Keratinocyte (primary cell): ENCODE measurements at regions not wholly inside any gene's neighbourhood (a gene's known extent, or its start where the extent isn't known, plus 50 kb on each side); places are given as distances from the start of the nearest gene placed in this dataset.

Experiments
- DNase-seq: peaks from one replicate; pipeline ENCODE4 v3.0.0-alpha.2; 2011; ENCODE audit warnings: low read depth, missing footprints, low spot score
- FAIRE-seq: peaks from 2 replicates; lab custom pipeline; 2011; peaks lifted over from hg19 to GRCh38; lab: Jason Lieb, UNC
- H2AFZ ChIP-seq: 2 replicates; pipeline ENCODE4 v1.6.0; 2012; ENCODE audit warnings: low read length, control low read depth, inconsistent platforms; ENCODE audit not compliant: control insufficient read depth
- H3K27ac ChIP-seq: 2 replicates; pipeline ENCODE4 v1.5.1; 2011; ENCODE audit warnings: low read length; ENCODE audit not compliant: control insufficient read depth, insufficient read depth
- H3K27me3 ChIP-seq: 3 replicates; pipeline ENCODE4 v1.6.0; 2011; ENCODE audit warnings: low read length; ENCODE audit not compliant: control insufficient read depth, insufficient read depth; ENCODE audit errors: extremely low read depth
- H3K36me3 ChIP-seq, 2 experiments: 2 replicates in 1 of 2; 3 replicates in 1 of 2; pipeline ENCODE4 v1.5.1; 2011; ENCODE audit warnings: low read length in 2 of 2, mild to moderate bottlenecking in 1 of 2; ENCODE audit not compliant: control insufficient read depth in 2 of 2, insufficient read depth in 2 of 2; ENCODE audit errors: extremely low read depth in 1 of 2
- H3K4me1 ChIP-seq: 3 replicates; pipeline ENCODE4 v1.5.1; 2011; ENCODE audit warnings: low read length; ENCODE audit not compliant: control insufficient read depth, insufficient read depth; ENCODE audit errors: extremely low read depth
- H3K4me2 ChIP-seq: 3 replicates; pipeline ENCODE4 v1.6.0; 2011; ENCODE audit warnings: low read depth, low read length; ENCODE audit not compliant: control insufficient read depth, insufficient read depth; ENCODE audit errors: extremely low read depth
- H3K4me3 ChIP-seq, 3 experiments: fragments of 200-600 bp in 1 of 3; sonication (generic) in 1 of 3; 2 replicates in 2 of 3; 3 replicates in 1 of 3; pipeline ENCODE4 v1.5.1; 2011 to 2016; ENCODE audit warnings: low read length in 3 of 3, mild to moderate bottlenecking in 3 of 3, control low read depth in 2 of 3, inconsistent platforms in 1 of 3, low read depth in 1 of 3, mixed read lengths in 1 of 3, mixed run types in 1 of 3, moderate library complexity in 1 of 3; ENCODE audit not compliant: control insufficient read depth in 2 of 3, insufficient read depth in 2 of 3; ENCODE audit errors: extremely low read depth in 1 of 3
- H3K79me2 ChIP-seq: 2 replicates; pipeline ENCODE4 v1.6.0; 2012; ENCODE audit warnings: low read length; ENCODE audit not compliant: control insufficient read depth, insufficient read depth
- H3K9ac ChIP-seq: 3 replicates; pipeline ENCODE4 v1.6.0; 2011; ENCODE audit warnings: low read length; ENCODE audit not compliant: control insufficient read depth, insufficient read depth; ENCODE audit errors: extremely low read depth
- H3K9me1 ChIP-seq: 3 replicates; pipeline ENCODE4 v1.6.0; 2011; ENCODE audit warnings: low read length; ENCODE audit not compliant: control insufficient read depth, insufficient read depth; ENCODE audit errors: extremely low read depth
- H3K9me3 ChIP-seq: 2 replicates; pipeline ENCODE4 v1.5.1; 2012; ENCODE audit warnings: low read depth, low read length; ENCODE audit not compliant: control insufficient read depth
- H4K20me1 ChIP-seq: 3 replicates; pipeline ENCODE4 v1.6.0; 2011; ENCODE audit warnings: low read length; ENCODE audit not compliant: control insufficient read depth, insufficient read depth; ENCODE audit errors: extremely low read depth
- EZH2 ChIP-seq: IDR thresholded peaks from one replicate; pipeline ENCODE4 v1.6.1; 2012; ENCODE audit warnings: inconsistent platforms, mild to moderate bottlenecking, low read length, moderate library complexity
- dilution Hi-C: fragments of 300-500 bp; cut with MboI; formaldehyde crosslinking; loops from one replicate; pipeline ENCODE4 v1.7.0; 2020; ENCODE audit warnings: low sequenced_read_pairs; ENCODE audit not compliant: extremely low pct_ligation_motif_present
- TF ChIP-seq, protein P1 (sequence below), 3 experiments: IDR thresholded peaks in 1 of 3; conservative IDR thresholded peaks in 1 of 3; optimal IDR thresholded peaks in 1 of 3; 2 replicates in 2 of 3; 3 replicates in 1 of 3; pipeline versions ENCODE3 to v1.5.1; 2011; ENCODE audit warnings: low read length in 3 of 3, mild to moderate bottlenecking in 3 of 3, moderate library complexity in 2 of 3, control low read depth in 1 of 3, inconsistent platforms in 1 of 3; ENCODE audit not compliant: insufficient read depth in 2 of 3; ENCODE audit errors: extremely low read depth in 1 of 3

DNA sequence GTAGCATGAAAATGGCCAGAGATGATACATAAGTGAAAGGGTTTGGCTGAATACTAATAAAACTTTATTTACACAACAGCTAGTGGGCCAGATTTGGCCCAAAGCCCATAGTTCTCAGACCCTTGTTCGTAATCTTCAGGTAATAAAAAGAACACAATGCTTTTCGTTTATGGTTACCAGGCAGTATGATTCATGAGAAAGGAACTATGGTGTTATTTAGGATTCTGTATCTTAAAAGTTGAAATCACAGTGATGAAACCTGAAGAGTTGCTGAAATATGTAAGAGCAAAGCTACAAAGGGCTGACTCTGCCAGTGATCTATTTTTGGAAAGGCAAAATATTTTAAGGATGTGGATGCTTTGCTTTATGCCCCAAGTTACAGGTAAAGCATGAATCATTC lies 192.7 kb downstream of the SMC2 start:
- no peaks in the 10 kb centered on the region for H3K79me2 ChIP-seq
- no peak for TF ChIP-seq EZH2
- TF ChIP-seq, protein P1, sequence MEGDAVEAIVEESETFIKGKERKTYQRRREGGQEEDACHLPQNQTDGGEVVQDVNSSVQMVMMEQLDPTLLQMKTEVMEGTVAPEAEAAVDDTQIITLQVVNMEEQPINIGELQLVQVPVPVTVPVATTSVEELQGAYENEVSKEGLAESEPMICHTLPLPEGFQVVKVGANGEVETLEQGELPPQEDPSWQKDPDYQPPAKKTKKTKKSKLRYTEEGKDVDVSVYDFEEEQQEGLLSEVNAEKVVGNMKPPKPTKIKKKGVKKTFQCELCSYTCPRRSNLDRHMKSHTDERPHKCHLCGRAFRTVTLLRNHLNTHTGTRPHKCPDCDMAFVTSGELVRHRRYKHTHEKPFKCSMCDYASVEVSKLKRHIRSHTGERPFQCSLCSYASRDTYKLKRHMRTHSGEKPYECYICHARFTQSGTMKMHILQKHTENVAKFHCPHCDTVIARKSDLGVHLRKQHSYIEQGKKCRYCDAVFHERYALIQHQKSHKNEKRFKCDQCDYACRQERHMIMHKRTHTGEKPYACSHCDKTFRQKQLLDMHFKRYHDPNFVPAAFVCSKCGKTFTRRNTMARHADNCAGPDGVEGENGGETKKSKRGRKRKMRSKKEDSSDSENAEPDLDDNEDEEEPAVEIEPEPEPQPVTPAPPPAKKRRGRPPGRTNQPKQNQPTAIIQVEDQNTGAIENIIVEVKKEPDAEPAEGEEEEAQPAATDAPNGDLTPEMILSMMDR (optimal IDR thresholded peaks at IDR 0.05 in 1 of 3, IDR thresholded peaks at IDR 0.05 in 1 of 3, conservative IDR thresholded peaks at IDR 0.05 in 1 of 3; ENCODE audit: extremely low read depth in 1 of 3, insufficient read depth in 2 of 3, low read length in 3 of 3), result no peak
- no peaks in the 10 kb centered on the region for H3K36me3 ChIP-seq
- no peak overlapping the region for H3K4me2 ChIP-seq
- dilution Hi-C loops, result no loop called here
- peak; percentile 9 for DNase-seq
- no peaks in the 10 kb centered on the region for H3K9me1 ChIP-seq
- FAIRE-seq, result no peak
- H3K27me3 ChIP-seq, result no peaks in the 10 kb centered on the region
- no peaks in the 10 kb centered on the region for H4K20me1 ChIP-seq
- no peaks in the 10 kb centered on the region for H3K4me1 ChIP-seq
- no peak overlapping the region for H3K9ac ChIP-seq
- H3K4me3 ChIP-seq, result no peak overlapping the region
- no peak overlapping the region for H3K27ac ChIP-seq
- no peaks in the 10 kb centered on the region for H3K9me3 ChIP-seq
- H2AFZ ChIP-seq, result no peak overlapping the region

DNA sequence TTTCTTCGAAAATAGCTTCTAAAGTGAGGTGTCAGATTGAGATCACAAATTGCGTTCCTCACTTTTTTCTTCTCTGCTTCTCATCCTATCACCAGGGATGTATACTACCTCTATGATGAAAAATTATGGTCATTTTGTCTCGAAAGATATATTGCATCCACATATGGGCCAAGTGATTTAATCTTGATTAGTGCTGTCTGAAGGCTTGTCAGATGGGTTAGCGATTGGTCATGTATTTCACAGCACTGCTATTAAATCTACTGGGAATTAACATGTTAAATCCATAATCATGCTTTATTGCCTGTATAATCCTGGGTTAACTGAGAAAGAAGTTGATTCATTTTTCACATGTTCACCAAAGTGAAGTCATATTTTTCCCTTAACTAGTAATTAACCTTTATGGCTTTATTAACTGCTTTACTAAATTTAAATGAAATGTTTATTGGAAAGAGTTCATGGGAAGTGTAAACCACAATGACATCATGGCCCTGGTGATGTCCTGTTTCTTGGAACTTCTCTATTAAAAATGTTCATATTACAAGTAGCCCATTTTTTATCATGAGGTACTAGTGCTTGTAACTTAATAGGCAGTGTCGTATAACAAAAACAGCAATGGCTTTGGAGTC lies 193.3 kb downstream of the SMC2 start:
- Histone ChIP-seq H3K9me1 (no peaks in the 10 kb centered on the region), H3K4me2 (no peak overlapping the region), H3K9me3 (no peaks in the 10 kb centered on the region), H3K4me1 (no peaks in the 10 kb centered on the region), H3K9ac (no peak overlapping the region), H3K79me2 (no peaks in the 10 kb centered on the region), H3K4me3 (no peak overlapping the region), H3K27me3 (no peaks in the 10 kb centered on the region), H3K27ac (no peak overlapping the region), H3K36me3 (no peaks in the 10 kb centered on the region), H2AFZ (no peak overlapping the region), H4K20me1 (no peaks in the 10 kb centered on the region)
- dilution Hi-C loops, result no loop called here
- FAIRE-seq (no peak), DNase-seq (no peak)
- TF ChIP-seq EZH2, result no peak
- TF ChIP-seq, protein P1 (optimal IDR thresholded peaks at IDR 0.05 in 1 of 3, IDR thresholded peaks at IDR 0.05 in 1 of 3, conservative IDR thresholded peaks at IDR 0.05 in 1 of 3; ENCODE audit: extremely low read depth in 1 of 3, insufficient read depth in 2 of 3, low read length in 3 of 3), result no peak
